ENCODE measurements at regions not wholly inside any gene's neighbourhood (a gene's known extent, or its start where the extent isn't known, plus 50 kb on each side); places are given as distances from the start of the nearest gene placed in this dataset.

DNA sequence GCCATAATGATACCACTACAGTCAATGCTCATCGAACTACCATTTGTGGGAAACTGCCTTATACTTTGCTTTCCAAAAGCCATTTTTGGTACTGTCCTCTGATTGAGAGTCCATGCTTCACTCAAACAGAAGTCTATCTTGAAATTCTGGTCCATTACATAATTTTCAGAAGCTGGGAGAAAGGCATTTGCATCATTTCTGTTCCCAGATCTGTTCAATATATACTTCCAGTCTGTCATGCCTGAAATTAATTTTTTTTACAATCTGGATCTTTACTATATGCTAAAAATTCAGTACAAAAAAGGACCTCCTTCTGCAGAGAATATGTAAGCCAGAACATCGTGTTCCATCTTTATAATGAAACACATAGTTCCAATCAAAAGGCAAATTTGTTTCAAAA is 528.9 kb upstream of the MEF2C start:
- TF ChIP-seq, protein P1, sequence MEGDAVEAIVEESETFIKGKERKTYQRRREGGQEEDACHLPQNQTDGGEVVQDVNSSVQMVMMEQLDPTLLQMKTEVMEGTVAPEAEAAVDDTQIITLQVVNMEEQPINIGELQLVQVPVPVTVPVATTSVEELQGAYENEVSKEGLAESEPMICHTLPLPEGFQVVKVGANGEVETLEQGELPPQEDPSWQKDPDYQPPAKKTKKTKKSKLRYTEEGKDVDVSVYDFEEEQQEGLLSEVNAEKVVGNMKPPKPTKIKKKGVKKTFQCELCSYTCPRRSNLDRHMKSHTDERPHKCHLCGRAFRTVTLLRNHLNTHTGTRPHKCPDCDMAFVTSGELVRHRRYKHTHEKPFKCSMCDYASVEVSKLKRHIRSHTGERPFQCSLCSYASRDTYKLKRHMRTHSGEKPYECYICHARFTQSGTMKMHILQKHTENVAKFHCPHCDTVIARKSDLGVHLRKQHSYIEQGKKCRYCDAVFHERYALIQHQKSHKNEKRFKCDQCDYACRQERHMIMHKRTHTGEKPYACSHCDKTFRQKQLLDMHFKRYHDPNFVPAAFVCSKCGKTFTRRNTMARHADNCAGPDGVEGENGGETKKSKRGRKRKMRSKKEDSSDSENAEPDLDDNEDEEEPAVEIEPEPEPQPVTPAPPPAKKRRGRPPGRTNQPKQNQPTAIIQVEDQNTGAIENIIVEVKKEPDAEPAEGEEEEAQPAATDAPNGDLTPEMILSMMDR (IDR thresholded peaks at IDR 0.05), result no peak
- no peak for TF ChIP-seq POLR2AphosphoS5 (IDR thresholded peaks at IDR 0.05)

Measured in esophagus muscularis mucosa (tissue), 3 donors.